Gastroesophageal sphincter (tissue), 4 donors: ENCODE measurements at regions not wholly inside any gene's neighbourhood (a gene's known extent, or its start where the extent isn't known, plus 50 kb on each side); places are given as distances from the start of the nearest gene placed in this dataset.

Source experiments
- ATAC-seq: fragments of 150-250 bp; one replicate; pipeline ENCODE4 v1.9.1; 2016; ENCODE audit warnings: mild to moderate bottlenecking, moderate library complexity
- H3K27ac ChIP-seq, 4 donors: fragments of 200-600 bp; sonication (generic) in 3 of 4; 1 replicate in 3 of 4; 2 replicates in 1 of 4; pipeline ENCODE4 v1.5.1; 2016 to 2019
- H3K27me3 ChIP-seq: fragments of 200-600 bp; sonication (generic); one replicate; pipeline ENCODE4 v1.5.1; 2019
- H3K36me3 ChIP-seq, 2 donors: fragments of 200-600 bp; sonication (generic); one replicate each; pipeline ENCODE4 v1.5.1; 2019; ENCODE audit warnings: control low read depth in 1 of 2
- H3K4me1 ChIP-seq, 3 donors: fragments of 200-600 bp; sonication (generic); 1 replicate in 2 of 3; 2 replicates in 1 of 3; pipeline ENCODE4 v1.5.1; 2016 to 2019; ENCODE audit warnings: control low read depth in 2 of 3
- H3K4me3 ChIP-seq, 2 donors: fragments of 200-600 bp; sonication (generic); one replicate each; pipeline ENCODE4 v1.5.1; 2019; ENCODE audit warnings: mild to moderate bottlenecking in 1 of 2, moderate library complexity in 1 of 2
- H3K9me3 ChIP-seq, 3 donors: fragments of 200-600 bp; sonication (generic); one replicate each; pipeline ENCODE4 v1.5.1; 2017 to 2019; ENCODE audit warnings: control low read depth in 2 of 3
- CTCF ChIP-seq, 4 experiments: fragments of 200-600 bp in 2 of 4; fragments of 450-650 bp in 2 of 4; sonication (generic) in 1 of 4; IDR thresholded peaks; one replicate each; pipeline ENCODE4 v1.5.1; 2017 to 2019; ENCODE audit warnings: antibody characterized with exemption in 4 of 4, mild to moderate bottlenecking in 2 of 4, moderate library complexity in 2 of 4
- EP300 ChIP-seq: sonication (generic); formaldehyde crosslinking; IDR thresholded peaks from one replicate; pipeline ENCODE4 v1.6.1; 2017; ENCODE audit warnings: antibody characterized with exemption, mild to moderate bottlenecking
- POLR2A ChIP-seq, 2 donors: fragments of 450-650 bp; IDR thresholded peaks; one replicate each; pipeline ENCODE4 v1.6.1; 2017; ENCODE audit warnings: antibody characterized with exemption in 2 of 2, mild to moderate bottlenecking in 2 of 2, moderate library complexity in 1 of 2
- POLR2AphosphoS5 ChIP-seq: sonication (generic); formaldehyde crosslinking; IDR thresholded peaks from one replicate; pipeline ENCODE4 v1.6.1; 2017; ENCODE audit warnings: antibody characterized with exemption
- WGBS, 2 donors: methylation state at CpG; one replicate each; pipeline ENCODE4 v1.1.5; 2018; ENCODE audit warnings: low coverage in 1 of 2; 5-methylcytosine and 5-hydroxymethylcytosine counted together

GRCh38 chr4:81599742-81600380 lies 128.2 kb upstream of the RASGEF1B start:
- WGBS, 2 donors = 63 to 65% methylated on average over 5 of the region's 5 CpGs
- ATAC-seq = no peak
- H3K27ac ChIP-seq = peak overlapping the region in 1 of 4 donors; percentile 24

GRCh38 chr4:81595798-81596610 lies 124.3 kb upstream of the RASGEF1B start:
- H3K36me3 ChIP-seq = no peaks in the 10 kb centered on the region
- H3K4me3 ChIP-seq = no peak overlapping the region
- peaks cover 0 to 33% (median 2%) of the 10 kb centered on the region in 3 donors for H3K4me1 ChIP-seq
- WGBS, 2 donors = 32 to 39% methylated on average over 5 of the region's 5 CpGs
- TF ChIP-seq CTCF (IDR thresholded peaks at IDR 0.05) (no peak), POLR2A (IDR thresholded peaks at IDR 0.05) (no peak), EP300 (no peak), POLR2AphosphoS5 (no peak)
- no peak for ATAC-seq
- H3K27ac ChIP-seq = no peak overlapping the region
- no peaks in the 10 kb centered on the region for H3K27me3 ChIP-seq
- peaks cover 0 to 5% (median 0%) of the 10 kb centered on the region in 3 donors for H3K9me3 ChIP-seq

More at GRCh38 chr4:81599742-81600380, 128.2 kb upstream of the RASGEF1B start:
- no peak overlapping the region for H3K4me3 ChIP-seq
- H3K9me3 ChIP-seq = peaks cover 0 to 5% (median 0%) of the 10 kb centered on the region in 3 donors
- no peaks in the 10 kb centered on the region for H3K27me3 ChIP-seq
- no peaks in the 10 kb centered on the region for H3K36me3 ChIP-seq
- TF ChIP-seq CTCF (IDR thresholded peaks at IDR 0.05) (no peak), POLR2AphosphoS5 (no peak), EP300 (no peak), POLR2A (IDR thresholded peaks at IDR 0.05) (no peak)
- peaks cover 0 to 36% (median 2%) of the 10 kb centered on the region in 3 donors for H3K4me1 ChIP-seq

GRCh38 chr4:81595287-81595686 lies 123.6 kb upstream of the RASGEF1B start:
- Histone ChIP-seq H3K27ac (no peak overlapping the region), H3K9me3 (peaks cover 0 to 5% (median 0%) of the 10 kb centered on the region in 3 donors), H3K4me1 (peaks cover 0 to 26% (median 2%) of the 10 kb centered on the region in 3 donors), H3K36me3 (no peaks in the 10 kb centered on the region), H3K27me3 (no peaks in the 10 kb centered on the region), H3K4me3 (no peak overlapping the region)
- no peak for ATAC-seq
- TF ChIP-seq EP300 (no peak), CTCF (IDR thresholded peaks at IDR 0.05) (no peak), POLR2A (IDR thresholded peaks at IDR 0.05) (no peak)

- no peak for ATAC-seq
- Histone ChIP-seq H3K27ac (no peak overlapping the region), H3K4me3 (no peak overlapping the region), H3K9me3 (peaks cover 0 to 5% (median 0%) of the 10 kb centered on the region in 3 donors), H3K27me3 (no peaks in the 10 kb centered on the region), H3K36me3 (no peaks in the 10 kb centered on the region), H3K4me1 (peaks cover 0 to 22% (median 2%) of the 10 kb centered on the region in 3 donors)
- TF ChIP-seq CTCF (IDR thresholded peaks at IDR 0.05) (no peak), POLR2AphosphoS5 (no peak), POLR2A (IDR thresholded peaks at IDR 0.05) (no peak), EP300 (no peak)
- WGBS, 2 donors = 84 to 90% methylated on average over 4 of the region's 4 CpGs
These were observed 122.9 kb upstream of the RASGEF1B start for GRCh38 chr4:81594490-81595159.
